ENCODE measurements at regions not wholly inside any gene's neighbourhood (a gene's known extent, or its start where the extent isn't known, plus 50 kb on each side); places are given as distances from the start of the nearest gene placed in this dataset.
A peak's percentile ranks its signal among the peaks of the same experiment; 100 is the strongest.

GRCh38 chr5:52504584-52505240 lies 283.0 kb upstream of the ITGA1 start:
- no peak for DNase-seq

- DNase-seq: no peak
These were observed 270.0 kb upstream of the ITGA1 start for GRCh38 chr5:52517667-52518066.

GRCh38 chr5:52520171-52520570 lies 267.5 kb upstream of the ITGA1 start:
- DNase-seq: no peak

GRCh38 chr5:52521236-52521635 lies 266.5 kb upstream of the ITGA1 start:
- no peak for DNase-seq

- no peak for DNase-seq
These were observed 264.0 kb upstream of the ITGA1 start for GRCh38 chr5:52523701-52524100.

- no peak for DNase-seq
These were observed 256.6 kb upstream of the ITGA1 start for GRCh38 chr5:52531105-52531504.

- no peak for DNase-seq
These were observed 244.1 kb upstream of the ITGA1 start for GRCh38 chr5:52543594-52543993.

GRCh38 chr5:52544738-52545137 lies 243.0 kb upstream of the ITGA1 start:
- DNase-seq: no peak

GRCh38 chr5:52554293-52554692 lies 233.4 kb upstream of the ITGA1 start:
- DNase-seq: no peak

- DNase-seq: peak; percentile 70
These were observed 227.3 kb upstream of the ITGA1 start for GRCh38 chr5:52560366-52560765.

- DNase-seq: no peak
These were observed 225.2 kb upstream of the ITGA1 start for GRCh38 chr5:52562473-52562872.

- DNase-seq: no peak
These were observed 223.1 kb upstream of the ITGA1 start for GRCh38 chr5:52564587-52564986.

GRCh38 chr5:52577546-52577945 lies 210.2 kb upstream of the ITGA1 start:
- no peak for DNase-seq

GRCh38 chr5:52579391-52579790 lies 208.3 kb upstream of the ITGA1 start:
- no peak for DNase-seq

- DNase-seq: no peak
These were observed 206.8 kb upstream of the ITGA1 start for GRCh38 chr5:52580921-52581320.

- DNase-seq: no peak
These were observed 205.4 kb upstream of the ITGA1 start for GRCh38 chr5:52582313-52582712.

- no peak for DNase-seq
These were observed 200.6 kb upstream of the ITGA1 start for GRCh38 chr5:52587131-52587530.

- no peak for DNase-seq
These were observed 190.1 kb upstream of the ITGA1 start for GRCh38 chr5:52597625-52598024.

- DNase-seq: peak; percentile 50
These were observed 188.7 kb upstream of the ITGA1 start for GRCh38 chr5:52598968-52599367.

- peak; percentile 33 for DNase-seq
These were observed 183.8 kb upstream of the ITGA1 start for GRCh38 chr5:52603778-52604554.

GRCh38 chr5:52605317-52606313 lies 182.1 kb upstream of the ITGA1 start:
- DNase-seq: peak; percentile 33

- DNase-seq: no peak
These were observed 180.4 kb upstream of the ITGA1 start for GRCh38 chr5:52607227-52607824.

- DNase-seq: no peak
These were observed 167.4 kb upstream of the ITGA1 start for GRCh38 chr5:52620315-52620714.
